Ishikawa (cell line): ENCODE measurements at regions not wholly inside any gene's neighbourhood (a gene's known extent, or its start where the extent isn't known, plus 50 kb on each side); places are given as distances from the start of the nearest gene placed in this dataset.
A peak's percentile ranks its signal among the peaks of the same experiment; 100 is the strongest.

Source experiments
- CEBPB ChIP-seq: IDR thresholded peaks from 2 replicates; pipeline ENCODE4 v1.6.1; 2012
- CREB1 ChIP-seq: IDR thresholded peaks from 2 replicates; pipeline ENCODE4 v1.6.1; 2012; ENCODE audit warnings: low read depth
- EGR1 ChIP-seq: IDR thresholded peaks from 2 replicates; pipeline ENCODE4 v1.6.1; 2012
- EP300 ChIP-seq: IDR thresholded peaks from 2 replicates; pipeline ENCODE4 v1.6.1; 2012; ENCODE audit warnings: borderline replicate concordance
- FOXM1 ChIP-seq: IDR thresholded peaks from 2 replicates; pipeline ENCODE4 v1.6.1; 2012; ENCODE audit warnings: low read depth, borderline replicate concordance
- MAX ChIP-seq: IDR thresholded peaks from 2 replicates; pipeline ENCODE4 v1.6.1; 2012
- NFIC ChIP-seq: IDR thresholded peaks from 2 replicates; pipeline ENCODE4 v1.6.1; 2012
- RAD21 ChIP-seq: IDR thresholded peaks from 2 replicates; pipeline ENCODE4 v1.6.1; 2012; ENCODE audit warnings: low read depth
- REST ChIP-seq: IDR thresholded peaks from 2 replicates; pipeline ENCODE4 v1.6.1; 2012; ENCODE audit warnings: low read depth, mild to moderate bottlenecking
- TAF1 ChIP-seq: IDR thresholded peaks from 2 replicates; pipeline ENCODE4 v1.6.1; 2012; ENCODE audit warnings: low read depth, mild to moderate bottlenecking
- TCF12 ChIP-seq: IDR thresholded peaks from 2 replicates; pipeline ENCODE4 v1.6.1; 2012; ENCODE audit warnings: low read depth
- TEAD4 ChIP-seq: IDR thresholded peaks from 2 replicates; pipeline ENCODE4 v1.6.1; 2012
- USF1 ChIP-seq: IDR thresholded peaks from 2 replicates; pipeline ENCODE4 v1.6.1; 2012
- YY1 ChIP-seq: IDR thresholded peaks from 2 replicates; pipeline ENCODE4 v1.6.1; 2012; ENCODE audit warnings: low read depth
- ZBTB7A ChIP-seq: IDR thresholded peaks from 2 replicates; pipeline ENCODE4 v1.6.1; 2012; ENCODE audit warnings: low read depth

GRCh38 chr10:130230036-130230435, 93.8 kb downstream of the GLRX3 start:
- TF ChIP-seq FOXM1 (no peak), REST (no peak), CEBPB (no peak), TCF12 (no peak), MAX (no peak), TAF1 (no peak), CREB1 (no peak), USF1 (no peak), NFIC (no peak), TEAD4 (no peak), RAD21 (no peak), YY1 (no peak)

- TF ChIP-seq TAF1 = no peak
- no peak for TF ChIP-seq YY1
- TF ChIP-seq TEAD4 = no peak
- no peak for TF ChIP-seq CREB1
- no peak for TF ChIP-seq EGR1
These were observed 94.4 kb downstream of the GLRX3 start for GRCh38 chr10:130230611-130231010.

GRCh38 chr10:130231251-130231741, 95.1 kb downstream of the GLRX3 start:
- no peak for TF ChIP-seq TAF1
- TF ChIP-seq FOXM1 = no peak
- no peak for TF ChIP-seq CEBPB
- TF ChIP-seq TEAD4 = no peak
- TF ChIP-seq ZBTB7A = no peak
- no peak for TF ChIP-seq REST
- no peak for TF ChIP-seq MAX
- TF ChIP-seq USF1 = no peak
- no peak for TF ChIP-seq TCF12
- no peak for TF ChIP-seq EGR1
- TF ChIP-seq RAD21 = no peak

- TF ChIP-seq RAD21 (peak; percentile 15; the same call in 1 of the 2 replicates), FOXM1 (no peak), TEAD4 (no peak), TCF12 (no peak)
These were observed 96.2 kb downstream of the GLRX3 start for GRCh38 chr10:130232166-130233034.

GRCh38 chr10:130233035-130233360, 96.8 kb downstream of the GLRX3 start:
- TF ChIP-seq EP300 (no peak), TAF1 (no peak), REST (no peak), FOXM1 (no peak), TEAD4 (no peak), USF1 (no peak), MAX (no peak), RAD21 (no peak), NFIC (no peak), YY1 (no peak), ZBTB7A (no peak), EGR1 (no peak), TCF12 (no peak), CEBPB (no peak), CREB1 (no peak)
